NB4 (cell line): ENCODE measurements at regions not wholly inside any gene's neighbourhood (a gene's known extent, or its start where the extent isn't known, plus 50 kb on each side); places are given as distances from the start of the nearest gene placed in this dataset.

Experiments
- CTCF ChIP-seq: IDR thresholded peaks from one replicate; pipeline ENCODE4 v1.5.1; 2012; ENCODE audit warnings: low read depth, low read length
- POLR2A ChIP-seq: IDR thresholded peaks from 2 replicates; pipeline ENCODE4 v1.6.1; 2011; ENCODE audit warnings: mild to moderate bottlenecking; ENCODE audit not compliant: insufficient read length; ENCODE audit errors: extremely low read depth
- TF ChIP-seq, protein P1 (sequence below): IDR thresholded peaks from 2 replicates; pipeline ENCODE4 v1.6.1; 2011; ENCODE audit warnings: low read depth, low read length

- TF ChIP-seq CTCF = no peak
- TF ChIP-seq POLR2A = no peak
- TF ChIP-seq, protein P1, sequence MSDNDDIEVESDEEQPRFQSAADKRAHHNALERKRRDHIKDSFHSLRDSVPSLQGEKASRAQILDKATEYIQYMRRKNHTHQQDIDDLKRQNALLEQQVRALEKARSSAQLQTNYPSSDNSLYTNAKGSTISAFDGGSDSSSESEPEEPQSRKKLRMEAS = no peak
These were observed 113.6 kb downstream of the AHSP start for GRCh38 chr16:31641279-31641678.
